ENCODE measurements at regions not wholly inside any gene's neighbourhood (a gene's known extent, or its start where the extent isn't known, plus 50 kb on each side); places are given as distances from the start of the nearest gene placed in this dataset.

DNA sequence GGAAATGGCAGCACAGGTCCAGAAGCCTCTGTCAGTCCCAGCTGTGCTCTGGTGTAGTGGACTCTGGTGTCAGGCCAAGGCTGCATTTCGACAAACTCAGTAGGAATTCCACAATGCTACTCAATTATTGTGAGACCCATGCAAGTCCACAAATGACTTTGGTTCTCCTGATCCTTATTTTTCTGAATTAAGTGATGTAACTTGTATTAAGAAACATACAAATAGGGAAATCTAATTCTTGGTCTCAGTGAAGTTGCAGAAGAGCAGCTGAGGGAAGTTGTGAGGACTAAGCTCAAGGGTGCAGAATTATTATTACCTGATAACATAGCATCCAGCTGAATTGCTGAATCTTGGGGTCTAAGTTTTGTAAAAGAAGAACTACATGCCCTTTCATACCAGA lies 116.8 kb downstream of the MAFB start:
- Histone ChIP-seq H2AFZ (ENCODE audit: low read depth, low read length) (no peak overlapping the region), H3K36me3 (replicated peaks; ENCODE audit: low read depth, low read length) (no peaks in the 10 kb centered on the region), H3K4me2 (ENCODE audit: low read length) (no peak overlapping the region), H3K27me3 (ENCODE audit: low read depth, low read length) (peaks cover 9% of the 10 kb centered on the region), H3K79me2 (ENCODE audit: low read length) (no peaks in the 10 kb centered on the region), H3K9me3 (ENCODE audit: insufficient read depth, low read length) (no peaks in the 10 kb centered on the region), H4K20me1 (ENCODE audit: insufficient read depth, low read length) (no peaks in the 10 kb centered on the region), H3K9ac (ENCODE audit: low read length) (no peak overlapping the region), H3K4me1 (ENCODE audit: low read length) (no peaks in the 10 kb centered on the region), H3K27ac (ENCODE audit: low read length) (no peak overlapping the region), H3K4me3 (ENCODE audit: low read length) (no peak overlapping the region)
- no peak for TF ChIP-seq EZH2phosphoT487 (IDR thresholded peaks at IDR 0.05; ENCODE audit: low read depth)
- TF ChIP-seq, protein P1, sequence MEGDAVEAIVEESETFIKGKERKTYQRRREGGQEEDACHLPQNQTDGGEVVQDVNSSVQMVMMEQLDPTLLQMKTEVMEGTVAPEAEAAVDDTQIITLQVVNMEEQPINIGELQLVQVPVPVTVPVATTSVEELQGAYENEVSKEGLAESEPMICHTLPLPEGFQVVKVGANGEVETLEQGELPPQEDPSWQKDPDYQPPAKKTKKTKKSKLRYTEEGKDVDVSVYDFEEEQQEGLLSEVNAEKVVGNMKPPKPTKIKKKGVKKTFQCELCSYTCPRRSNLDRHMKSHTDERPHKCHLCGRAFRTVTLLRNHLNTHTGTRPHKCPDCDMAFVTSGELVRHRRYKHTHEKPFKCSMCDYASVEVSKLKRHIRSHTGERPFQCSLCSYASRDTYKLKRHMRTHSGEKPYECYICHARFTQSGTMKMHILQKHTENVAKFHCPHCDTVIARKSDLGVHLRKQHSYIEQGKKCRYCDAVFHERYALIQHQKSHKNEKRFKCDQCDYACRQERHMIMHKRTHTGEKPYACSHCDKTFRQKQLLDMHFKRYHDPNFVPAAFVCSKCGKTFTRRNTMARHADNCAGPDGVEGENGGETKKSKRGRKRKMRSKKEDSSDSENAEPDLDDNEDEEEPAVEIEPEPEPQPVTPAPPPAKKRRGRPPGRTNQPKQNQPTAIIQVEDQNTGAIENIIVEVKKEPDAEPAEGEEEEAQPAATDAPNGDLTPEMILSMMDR (IDR thresholded peaks at IDR 0.05; ENCODE audit: low read depth, low read length) = no peak

DNA sequence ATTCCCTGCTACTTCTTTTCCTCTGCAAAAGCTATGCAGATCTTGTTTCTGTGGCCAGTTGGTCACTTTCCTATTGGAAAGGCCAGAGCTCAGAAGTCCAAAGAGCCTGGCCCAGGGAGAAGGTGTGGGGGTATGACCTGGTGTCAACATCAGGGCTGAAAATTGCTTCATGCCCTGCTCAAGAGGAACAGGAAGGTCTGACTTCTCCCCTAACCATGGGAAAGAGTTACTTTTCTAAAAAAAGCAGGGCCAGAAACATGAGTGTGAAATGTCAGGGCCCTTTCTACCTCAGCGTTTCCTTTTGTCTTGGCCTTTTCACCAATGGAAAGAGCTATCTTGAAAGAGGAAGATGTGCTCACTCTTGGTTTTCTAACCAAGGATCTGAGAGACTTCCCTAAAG lies 117.4 kb downstream of the MAFB start:
- TF ChIP-seq, protein P1 (IDR thresholded peaks at IDR 0.05; ENCODE audit: low read depth, low read length) = no peak
- TF ChIP-seq EZH2phosphoT487 (IDR thresholded peaks at IDR 0.05; ENCODE audit: low read depth) = no peak
- Histone ChIP-seq H3K79me2 (ENCODE audit: low read length) (no peaks in the 10 kb centered on the region), H3K27ac (ENCODE audit: low read length) (no peak overlapping the region), H2AFZ (ENCODE audit: low read depth, low read length) (no peak overlapping the region), H3K9ac (ENCODE audit: low read length) (no peak overlapping the region), H3K36me3 (replicated peaks; ENCODE audit: low read depth, low read length) (no peaks in the 10 kb centered on the region), H3K4me3 (ENCODE audit: low read length) (no peak overlapping the region), H3K4me1 (ENCODE audit: low read length) (no peaks in the 10 kb centered on the region), H3K4me2 (ENCODE audit: low read length) (no peak overlapping the region), H4K20me1 (ENCODE audit: insufficient read depth, low read length) (no peaks in the 10 kb centered on the region), H3K27me3 (ENCODE audit: low read depth, low read length) (peaks cover 9% of the 10 kb centered on the region), H3K9me3 (ENCODE audit: insufficient read depth, low read length) (no peaks in the 10 kb centered on the region)

DNA sequence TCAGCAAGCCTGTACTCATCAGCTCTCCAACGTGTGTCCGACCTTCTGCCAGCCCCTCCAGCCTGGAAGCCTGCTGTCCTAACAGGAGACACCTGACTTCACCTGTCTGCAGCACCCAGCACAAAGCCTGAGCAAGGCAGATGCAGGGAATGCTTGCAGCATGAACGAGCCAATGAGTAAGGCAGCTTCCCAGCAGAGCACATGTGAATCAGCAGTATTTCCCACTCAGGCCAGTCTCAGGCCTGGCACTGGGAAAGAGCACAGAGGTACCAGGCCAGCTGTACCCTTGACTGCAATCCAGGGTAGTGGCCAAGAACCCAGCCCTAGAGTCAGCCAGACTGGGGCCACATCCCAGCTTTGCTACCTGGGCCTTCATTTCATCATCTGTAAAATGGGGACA lies 120.8 kb downstream of the MAFB start:
- Histone ChIP-seq H3K4me3 (ENCODE audit: low read length) (no peak overlapping the region), H3K4me1 (ENCODE audit: low read length) (no peaks in the 10 kb centered on the region), H2AFZ (ENCODE audit: low read depth, low read length) (no peak overlapping the region), H3K9me3 (ENCODE audit: insufficient read depth, low read length) (no peaks in the 10 kb centered on the region), H3K27ac (ENCODE audit: low read length) (no peak overlapping the region), H3K4me2 (ENCODE audit: low read length) (no peak overlapping the region), H3K36me3 (replicated peaks; ENCODE audit: low read depth, low read length) (no peaks in the 10 kb centered on the region), H3K79me2 (ENCODE audit: low read length) (no peaks in the 10 kb centered on the region), H3K27me3 (ENCODE audit: low read depth, low read length) (no peaks in the 10 kb centered on the region; the same call in 1 of the 2 replicates), H4K20me1 (ENCODE audit: insufficient read depth, low read length) (no peaks in the 10 kb centered on the region), H3K9ac (ENCODE audit: low read length) (no peak overlapping the region)
- no peak for TF ChIP-seq EZH2phosphoT487 (IDR thresholded peaks at IDR 0.05; ENCODE audit: low read depth)
- TF ChIP-seq, protein P1 (IDR thresholded peaks at IDR 0.05; ENCODE audit: low read depth, low read length) = no peak

DNA sequence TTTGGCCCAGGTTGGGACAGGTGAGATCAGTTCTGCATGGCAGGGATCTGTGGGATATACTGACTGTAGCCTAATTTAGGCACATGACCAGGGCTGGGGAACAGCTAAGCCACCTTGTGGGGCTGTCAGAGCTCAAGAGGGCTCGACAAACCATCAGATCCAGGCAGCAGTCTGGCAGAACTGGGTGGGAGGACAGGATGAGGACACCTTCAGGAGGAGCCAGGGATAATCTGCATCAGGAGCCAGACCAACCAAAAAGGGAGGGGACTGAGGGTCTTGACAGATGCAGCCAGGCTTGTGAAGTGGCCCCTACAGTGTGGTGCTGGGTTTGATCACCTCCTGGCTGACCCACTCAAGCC lies 123.4 kb downstream of the MAFB start:
- Histone ChIP-seq H3K27ac (ENCODE audit: low read length) (no peak overlapping the region), H3K4me2 (ENCODE audit: low read length) (no peak overlapping the region), H3K27me3 (ENCODE audit: low read depth, low read length) (no peaks in the 10 kb centered on the region), H3K9me3 (ENCODE audit: insufficient read depth, low read length) (no peaks in the 10 kb centered on the region), H3K9ac (ENCODE audit: low read length) (no peak overlapping the region), H4K20me1 (ENCODE audit: insufficient read depth, low read length) (no peaks in the 10 kb centered on the region), H3K79me2 (ENCODE audit: low read length) (no peaks in the 10 kb centered on the region), H3K36me3 (replicated peaks; ENCODE audit: low read depth, low read length) (no peaks in the 10 kb centered on the region), H3K4me1 (ENCODE audit: low read length) (no peaks in the 10 kb centered on the region), H3K4me3 (ENCODE audit: low read length) (no peak overlapping the region), H2AFZ (ENCODE audit: low read depth, low read length) (no peak overlapping the region)
- TF ChIP-seq, protein P1 (IDR thresholded peaks at IDR 0.05; ENCODE audit: low read depth, low read length) = no peak
- TF ChIP-seq EZH2phosphoT487 (IDR thresholded peaks at IDR 0.05; ENCODE audit: low read depth) = no peak
